Progenitor cell of endocrine pancreas (in vitro differentiated cells): ENCODE measurements at regions not wholly inside any gene's neighbourhood (a gene's known extent, or its start where the extent isn't known, plus 50 kb on each side); places are given as distances from the start of the nearest gene placed in this dataset.

Experiments
- DNase-seq: peaks from one replicate; pipeline ENCODE4 v3.0.0; 2021; ENCODE audit warnings: low spot score; ENCODE audit not compliant: unreplicated experiment
- H3K27ac Mint-ChIP-seq: 2 replicates; pipeline ENCODE4 v1.8.0; 2021; ENCODE audit warnings: mild to moderate bottlenecking, moderate library complexity, mixed read lengths
- H3K27me3 Mint-ChIP-seq: 2 replicates; pipeline ENCODE4 v1.8.0; 2021; ENCODE audit warnings: mixed read lengths
- H3K36me3 Mint-ChIP-seq: 2 replicates; pipeline ENCODE4 v1.8.0; 2022; ENCODE audit warnings: mixed read lengths; ENCODE audit not compliant: insufficient read depth
- H3K4me1 Mint-ChIP-seq: 2 replicates; pipeline ENCODE4 v1.8.0; 2021; ENCODE audit warnings: low read depth, mixed read lengths
- H3K4me3 Mint-ChIP-seq: 2 replicates; pipeline ENCODE4 v1.8.0; 2021; ENCODE audit warnings: low read depth, mild to moderate bottlenecking, moderate library complexity, mixed read lengths
- H3K9me3 Mint-ChIP-seq: 2 replicates; pipeline ENCODE4 v1.8.0; 2021; ENCODE audit warnings: low read depth, mixed read lengths
- TF ChIP-seq, protein P1 (sequence below): fragments of 200-600 bp; sonication (generic); IDR thresholded peaks from one replicate; pipeline ENCODE4 v1.5.0; 2021; ENCODE audit warnings: antibody characterized with exemption, mild to moderate bottlenecking; ENCODE audit not compliant: unreplicated experiment

DNA sequence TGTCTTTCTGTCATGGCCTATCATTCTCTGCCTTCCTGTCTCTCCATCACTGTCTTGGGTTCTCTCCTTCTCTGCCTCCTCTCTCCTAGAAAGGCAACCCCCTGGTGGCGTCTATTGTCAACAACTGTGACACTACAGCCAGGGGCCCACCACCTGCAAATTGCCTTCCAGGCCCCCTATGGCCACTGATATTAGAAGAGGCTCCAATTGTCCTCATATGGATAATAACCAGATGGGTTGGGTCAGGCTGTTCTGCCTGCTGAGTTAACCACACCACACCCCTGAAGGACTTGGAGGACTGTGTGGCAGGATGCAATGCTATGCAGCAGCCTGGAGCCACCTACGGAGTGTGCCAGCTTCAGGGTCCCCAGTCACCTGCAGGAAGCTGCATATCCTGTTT, 665.0 kb downstream of the NTRK3 start:
- TF ChIP-seq, protein P1, sequence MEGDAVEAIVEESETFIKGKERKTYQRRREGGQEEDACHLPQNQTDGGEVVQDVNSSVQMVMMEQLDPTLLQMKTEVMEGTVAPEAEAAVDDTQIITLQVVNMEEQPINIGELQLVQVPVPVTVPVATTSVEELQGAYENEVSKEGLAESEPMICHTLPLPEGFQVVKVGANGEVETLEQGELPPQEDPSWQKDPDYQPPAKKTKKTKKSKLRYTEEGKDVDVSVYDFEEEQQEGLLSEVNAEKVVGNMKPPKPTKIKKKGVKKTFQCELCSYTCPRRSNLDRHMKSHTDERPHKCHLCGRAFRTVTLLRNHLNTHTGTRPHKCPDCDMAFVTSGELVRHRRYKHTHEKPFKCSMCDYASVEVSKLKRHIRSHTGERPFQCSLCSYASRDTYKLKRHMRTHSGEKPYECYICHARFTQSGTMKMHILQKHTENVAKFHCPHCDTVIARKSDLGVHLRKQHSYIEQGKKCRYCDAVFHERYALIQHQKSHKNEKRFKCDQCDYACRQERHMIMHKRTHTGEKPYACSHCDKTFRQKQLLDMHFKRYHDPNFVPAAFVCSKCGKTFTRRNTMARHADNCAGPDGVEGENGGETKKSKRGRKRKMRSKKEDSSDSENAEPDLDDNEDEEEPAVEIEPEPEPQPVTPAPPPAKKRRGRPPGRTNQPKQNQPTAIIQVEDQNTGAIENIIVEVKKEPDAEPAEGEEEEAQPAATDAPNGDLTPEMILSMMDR = no peak
- Mint-ChIP-seq H3K36me3 (no peaks in the 10 kb centered on the region), H3K27me3 (peaks cover 3% of the 10 kb centered on the region), H3K27ac (no peak overlapping the region), H3K4me3 (no peak overlapping the region), H3K9me3 (no peaks in the 10 kb centered on the region), H3K4me1 (no peaks in the 10 kb centered on the region)
- DNase-seq = no peak

DNA sequence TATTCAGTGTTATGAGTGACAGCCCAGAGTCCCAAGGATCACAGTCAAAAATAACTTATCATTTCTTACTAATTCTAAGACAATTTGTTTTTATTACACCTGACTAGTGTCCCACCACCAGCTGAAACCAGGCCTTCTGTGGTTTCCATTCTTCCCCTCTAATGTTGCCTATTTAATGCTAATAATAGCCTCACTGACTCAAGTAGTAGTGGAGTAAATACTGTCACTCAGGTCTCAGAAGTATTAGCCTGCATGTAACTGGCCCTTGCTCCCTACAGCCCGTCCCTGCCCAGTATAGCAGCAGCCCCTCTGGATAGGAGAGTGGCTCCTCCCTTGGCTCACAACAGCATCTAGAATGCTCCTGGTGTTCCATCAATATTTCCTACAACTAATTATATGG, 665.5 kb downstream of the NTRK3 start:
- Mint-ChIP-seq H3K36me3 (no peaks in the 10 kb centered on the region), H3K27me3 (peaks cover 3% of the 10 kb centered on the region), H3K9me3 (no peaks in the 10 kb centered on the region), H3K4me3 (no peak overlapping the region), H3K27ac (no peak overlapping the region), H3K4me1 (no peaks in the 10 kb centered on the region)
- TF ChIP-seq, protein P1 = no peak
- no peak for DNase-seq

DNA sequence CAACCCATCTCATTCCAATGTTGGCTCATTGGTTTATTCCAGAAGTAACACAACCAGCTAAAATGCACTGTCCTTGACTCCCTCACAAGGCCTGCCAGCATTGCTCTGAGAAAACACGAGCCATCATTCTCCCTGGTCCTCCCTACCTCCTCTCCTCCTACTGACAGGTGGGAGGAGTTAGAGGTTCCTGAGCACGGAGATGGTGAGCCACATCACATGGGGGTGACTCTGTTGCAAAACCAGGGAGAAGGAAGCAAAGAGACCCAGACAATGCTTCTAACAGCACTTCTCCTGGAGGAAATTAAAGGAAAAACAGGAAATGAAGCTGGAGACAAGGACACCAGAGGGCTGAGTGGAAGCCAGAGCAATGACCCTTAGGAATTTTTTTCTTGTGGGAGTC, 667.4 kb downstream of the NTRK3 start:
- TF ChIP-seq, protein P1 = no peak
- no peaks in the 10 kb centered on the region for H3K9me3 Mint-ChIP-seq
- no peak overlapping the region for H3K27ac Mint-ChIP-seq
- H3K4me1 Mint-ChIP-seq = no peaks in the 10 kb centered on the region
- no peak overlapping the region for H3K4me3 Mint-ChIP-seq
- H3K36me3 Mint-ChIP-seq = no peaks in the 10 kb centered on the region
- no peak for DNase-seq
- peaks cover 16% of the 10 kb centered on the region for H3K27me3 Mint-ChIP-seq

DNA sequence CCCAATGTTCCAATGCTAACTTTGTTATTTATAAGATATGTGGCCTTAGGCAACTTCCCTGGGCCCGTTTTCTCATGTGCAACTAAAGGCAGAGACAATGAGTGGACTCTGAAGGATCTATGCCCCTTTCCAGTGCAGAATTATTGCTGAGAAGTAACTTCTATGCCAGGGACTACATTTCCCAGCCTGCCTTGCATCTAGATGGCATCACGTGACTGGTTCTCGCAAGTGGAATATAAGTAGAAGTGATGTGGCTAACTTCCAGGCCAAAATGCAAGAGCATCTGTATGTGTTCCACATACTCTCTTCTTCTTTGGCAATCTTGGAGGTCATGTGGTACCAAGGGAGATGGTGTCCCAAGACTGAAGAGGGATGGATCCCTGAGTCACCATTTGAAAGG, 674.4 kb downstream of the NTRK3 start:
- DNase-seq = no peak
- Mint-ChIP-seq H3K27me3 (peaks cover 43% of the 10 kb centered on the region), H3K9me3 (no peaks in the 10 kb centered on the region), H3K4me3 (no peak overlapping the region), H3K4me1 (no peaks in the 10 kb centered on the region), H3K36me3 (no peaks in the 10 kb centered on the region), H3K27ac (no peak overlapping the region)
- TF ChIP-seq, protein P1 = no peak

- H3K27ac Mint-ChIP-seq = no peak overlapping the region
- TF ChIP-seq, protein P1 = no peak
- DNase-seq = no peak
- H3K9me3 Mint-ChIP-seq = no peaks in the 10 kb centered on the region
- no peaks in the 10 kb centered on the region for H3K36me3 Mint-ChIP-seq
- no peak overlapping the region for H3K4me3 Mint-ChIP-seq
- H3K27me3 Mint-ChIP-seq = peaks cover 42% of the 10 kb centered on the region
- H3K4me1 Mint-ChIP-seq = no peaks in the 10 kb centered on the region
Measured at GRCh38 chr15:87579537-87579936, 677.0 kb downstream of the NTRK3 start.

GRCh38 chr15:87578776-87579175, 677.8 kb downstream of the NTRK3 start:
- Mint-ChIP-seq H3K27ac (no peak overlapping the region), H3K27me3 (peaks cover 34% of the 10 kb centered on the region), H3K4me1 (no peaks in the 10 kb centered on the region), H3K4me3 (no peak overlapping the region), H3K36me3 (no peaks in the 10 kb centered on the region), H3K9me3 (no peaks in the 10 kb centered on the region)
- TF ChIP-seq, protein P1 = no peak
- DNase-seq = no peak
